Stimulated activated CD8-positive, alpha-beta memory T cell treated with anti-CD3 and anti-CD28 coated beads, Interleukin-4, amount 100 ng/mL, for 1 hour (primary cell): ENCODE measurements at regions not wholly inside any gene's neighbourhood (a gene's known extent, or its start where the extent isn't known, plus 50 kb on each side); places are given as distances from the start of the nearest gene placed in this dataset.
"Not testable (repeated sequence)": the region's sequence is repeated elsewhere in the genome, so short reads cannot be mapped to it uniquely, and the experiment has no call there.

Experiments used
- DNase-seq, 2 donors: peaks; one replicate each; pipeline ENCODE4 v3.0.0-alpha.2; 2020; ENCODE audit warnings: low read depth in 2 of 2, low spot score in 1 of 2

GRCh38 chr14:105927096-105928060, 401.0 kb downstream of the TMEM121 start:
- DNase-seq: no peak

- DNase-seq: not testable (repeated sequence)
These were observed 402.1 kb downstream of the TMEM121 start for GRCh38 chr14:105928171-105929111.

- no peak for DNase-seq
These were observed 403.1 kb downstream of the TMEM121 start for GRCh38 chr14:105929327-105930081.

- DNase-seq: no peak
These were observed 404.2 kb downstream of the TMEM121 start for GRCh38 chr14:105930572-105930971.

- no peak for DNase-seq
These were observed 405.6 kb downstream of the TMEM121 start for GRCh38 chr14:105931808-105932483.

- no peak for DNase-seq
These were observed 406.9 kb downstream of the TMEM121 start for GRCh38 chr14:105933238-105933637.

- no peak for DNase-seq
These were observed 409.0 kb downstream of the TMEM121 start for GRCh38 chr14:105935384-105935783.

GRCh38 chr14:105937253-105938054, 411.1 kb downstream of the TMEM121 start:
- DNase-seq: no peak

- DNase-seq: no peak
These were observed 411.9 kb downstream of the TMEM121 start for GRCh38 chr14:105938055-105938863.

- DNase-seq: no peak
These were observed 412.6 kb downstream of the TMEM121 start for GRCh38 chr14:105938959-105939358.

GRCh38 chr14:105939810-105940508, 413.6 kb downstream of the TMEM121 start:
- DNase-seq: no peak

- no peak for DNase-seq
These were observed 414.3 kb downstream of the TMEM121 start for GRCh38 chr14:105940534-105941225.

- no peak for DNase-seq
These were observed 415.1 kb downstream of the TMEM121 start for GRCh38 chr14:105941226-105942166.

GRCh38 chr14:105942725-105943124, 416.3 kb downstream of the TMEM121 start:
- DNase-seq: not testable (repeated sequence)

GRCh38 chr14:105943973-105944602, 417.7 kb downstream of the TMEM121 start:
- DNase-seq: no peak
